ENCODE measurements at regions not wholly inside any gene's neighbourhood (a gene's known extent, or its start where the extent isn't known, plus 50 kb on each side); places are given as distances from the start of the nearest gene placed in this dataset.

- Histone ChIP-seq H3K9me3 (ENCODE audit: low read depth) (no peaks in the 10 kb centered on the region), H3K4me3 (no peak overlapping the region), H3K27me3 (no peaks in the 10 kb centered on the region), H3K4me1 (ENCODE audit: low read depth) (no peaks in the 10 kb centered on the region), H3K27ac (no peak overlapping the region), H3K36me3 (no peaks in the 10 kb centered on the region)
- TF ChIP-seq CTCF (IDR thresholded peaks at IDR 0.05; ENCODE audit: low read depth, low read length), result no peak
- no peak for DNase-seq (ENCODE audit: low read depth in 1 of 2, low spot score in 1 of 2)
Observed at GRCh38 chr10:130233426-130233825, 97.2 kb downstream of the GLRX3 start.

GRCh38 chr10:130234171-130234965 lies 98.2 kb downstream of the GLRX3 start:
- H3K27me3 ChIP-seq, result no peaks in the 10 kb centered on the region
- no peaks in the 10 kb centered on the region for H3K4me1 ChIP-seq (ENCODE audit: low read depth)
- no peak for TF ChIP-seq CTCF (IDR thresholded peaks at IDR 0.05; ENCODE audit: low read depth, low read length)
- no peaks in the 10 kb centered on the region for H3K36me3 ChIP-seq
- no peak overlapping the region for H3K27ac ChIP-seq
- no peak for DNase-seq (ENCODE audit: low read depth in 1 of 2, low spot score in 1 of 2)
- no peaks in the 10 kb centered on the region for H3K9me3 ChIP-seq (ENCODE audit: low read depth)
- no peak overlapping the region for H3K4me3 ChIP-seq

GRCh38 chr10:130236711-130237110 lies 100.5 kb downstream of the GLRX3 start:
- TF ChIP-seq CTCF (IDR thresholded peaks at IDR 0.05; ENCODE audit: low read depth, low read length), result no peak
- Histone ChIP-seq H3K4me3 (no peak overlapping the region), H3K9me3 (ENCODE audit: low read depth) (no peaks in the 10 kb centered on the region), H3K27me3 (no peaks in the 10 kb centered on the region), H3K27ac (no peak overlapping the region), H3K4me1 (ENCODE audit: low read depth) (no peaks in the 10 kb centered on the region), H3K36me3 (no peaks in the 10 kb centered on the region)
- no peak for DNase-seq (ENCODE audit: low read depth in 1 of 2, low spot score in 1 of 2)

GRCh38 chr10:130240409-130240808 lies 104.2 kb downstream of the GLRX3 start:
- no peak for TF ChIP-seq CTCF (IDR thresholded peaks at IDR 0.05; ENCODE audit: low read depth, low read length)
- H3K27ac ChIP-seq, result no peak overlapping the region
- no peak overlapping the region for H3K4me3 ChIP-seq
- no peaks in the 10 kb centered on the region for H3K9me3 ChIP-seq (ENCODE audit: low read depth)
- no peaks in the 10 kb centered on the region for H3K4me1 ChIP-seq (ENCODE audit: low read depth)
- no peak for DNase-seq (ENCODE audit: low read depth in 1 of 2, low spot score in 1 of 2)
- H3K36me3 ChIP-seq, result no peaks in the 10 kb centered on the region
- H3K27me3 ChIP-seq, result no peaks in the 10 kb centered on the region

GRCh38 chr10:130242513-130242912 lies 106.3 kb downstream of the GLRX3 start:
- Histone ChIP-seq H3K9me3 (ENCODE audit: low read depth) (no peaks in the 10 kb centered on the region), H3K27ac (no peak overlapping the region), H3K4me1 (ENCODE audit: low read depth) (no peaks in the 10 kb centered on the region), H3K4me3 (no peak overlapping the region), H3K27me3 (no peaks in the 10 kb centered on the region), H3K36me3 (no peaks in the 10 kb centered on the region)
- no peak for TF ChIP-seq CTCF (IDR thresholded peaks at IDR 0.05; ENCODE audit: low read depth, low read length)
- no peak for DNase-seq (ENCODE audit: low read depth in 1 of 2, low spot score in 1 of 2)
